ENCODE measurements at regions not wholly inside any gene's neighbourhood (a gene's known extent, or its start where the extent isn't known, plus 50 kb on each side); places are given as distances from the start of the nearest gene placed in this dataset.

DNA sequence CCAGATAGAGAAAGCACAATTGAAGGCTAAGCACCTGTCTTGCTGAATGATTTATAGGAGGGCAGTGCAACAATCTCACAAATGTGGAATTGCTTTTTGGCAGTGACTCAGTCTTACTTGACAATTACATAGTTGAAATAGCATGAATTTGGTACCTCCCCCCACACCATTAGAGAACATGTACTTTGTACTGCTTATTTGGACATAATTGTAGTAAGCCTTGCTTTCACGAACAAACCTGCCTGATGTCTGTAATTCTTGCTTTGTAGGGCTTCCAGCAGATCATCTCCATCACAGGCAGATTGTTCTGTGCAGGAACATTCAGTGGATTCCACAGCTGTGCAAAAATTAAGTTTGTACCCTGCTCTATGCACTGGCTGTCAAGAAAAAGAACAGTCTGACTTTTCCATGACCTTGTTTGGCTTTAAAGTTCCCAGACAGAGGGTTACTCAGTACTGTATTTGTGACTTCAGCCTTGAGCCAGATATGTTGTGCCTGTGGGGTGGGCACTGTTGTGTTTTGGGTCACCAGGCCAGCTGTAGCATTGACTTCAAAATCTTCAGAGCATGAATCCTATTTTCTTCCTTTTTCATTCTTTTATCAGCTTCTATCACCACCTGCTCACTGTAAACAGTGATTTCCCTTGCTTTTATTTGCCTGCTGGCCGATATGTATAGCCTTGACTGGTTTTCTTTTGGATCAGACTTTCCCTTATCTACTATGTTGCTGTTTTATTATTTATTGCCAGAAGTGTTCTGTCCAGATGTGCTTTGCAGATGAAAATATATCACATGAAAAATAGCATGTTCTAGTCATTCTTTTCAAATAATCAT, 941.0 kb upstream of the CHORDC1 start:
- H3K4me3 ChIP-seq (ENCODE audit: low read depth, low read length): no peak overlapping the region
- no peak overlapping the region for H3K27ac ChIP-seq (ENCODE audit: low read depth, low read length)
- H3K9ac ChIP-seq (ENCODE audit: low read length): no peak overlapping the region
- H3K9me3 ChIP-seq (ENCODE audit: control insufficient read depth, insufficient read depth, low read depth, low read length): no peaks in the 10 kb centered on the region
- H3K4me1 ChIP-seq (ENCODE audit: control insufficient read depth, insufficient read depth, low read length): no peaks in the 10 kb centered on the region
- no peaks in the 10 kb centered on the region for H3K27me3 ChIP-seq (ENCODE audit: control insufficient read depth, insufficient read depth, low read length)
- H3K36me3 ChIP-seq (ENCODE audit: control insufficient read depth, insufficient read depth, low read length): no peaks in the 10 kb centered on the region

DNA sequence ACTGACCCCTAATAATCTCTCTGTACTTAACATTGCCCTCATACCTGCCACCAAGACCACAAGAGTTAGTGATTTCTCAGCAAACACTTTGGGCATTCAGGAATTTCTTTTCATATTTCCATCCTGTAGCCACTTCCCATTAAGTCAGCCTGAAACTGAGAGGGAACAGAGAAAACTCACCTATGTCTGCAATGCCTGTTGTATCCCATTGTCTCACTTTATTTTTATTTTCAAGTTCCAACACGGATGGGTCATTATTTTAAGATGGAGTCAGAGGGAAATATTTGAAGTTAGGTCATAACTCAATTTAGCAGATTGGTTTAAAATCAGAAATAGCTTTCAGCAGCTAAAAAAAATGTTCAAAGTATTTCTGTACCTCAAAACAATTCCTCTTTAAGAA, 937.8 kb upstream of the CHORDC1 start:
- Histone ChIP-seq H3K27me3 (ENCODE audit: control insufficient read depth, insufficient read depth, low read length) (no peaks in the 10 kb centered on the region), H3K9me3 (ENCODE audit: control insufficient read depth, insufficient read depth, low read depth, low read length) (no peaks in the 10 kb centered on the region), H3K27ac (ENCODE audit: low read depth, low read length) (no peak overlapping the region), H3K9ac (ENCODE audit: low read length) (no peak overlapping the region), H3K4me3 (ENCODE audit: low read depth, low read length) (no peak overlapping the region), H3K36me3 (ENCODE audit: control insufficient read depth, insufficient read depth, low read length) (no peaks in the 10 kb centered on the region), H3K4me1 (ENCODE audit: control insufficient read depth, insufficient read depth, low read length) (no peaks in the 10 kb centered on the region)

GRCh38 chr11:91158891-91159537, 936.2 kb upstream of the CHORDC1 start:
- Histone ChIP-seq H3K4me1 (ENCODE audit: control insufficient read depth, insufficient read depth, low read length) (no peaks in the 10 kb centered on the region), H3K4me3 (ENCODE audit: low read depth, low read length) (no peak overlapping the region), H3K27me3 (ENCODE audit: control insufficient read depth, insufficient read depth, low read length) (no peaks in the 10 kb centered on the region), H3K9ac (ENCODE audit: low read length) (no peak overlapping the region), H3K27ac (ENCODE audit: low read depth, low read length) (no peak overlapping the region), H3K36me3 (ENCODE audit: control insufficient read depth, insufficient read depth, low read length) (no peaks in the 10 kb centered on the region), H3K9me3 (ENCODE audit: control insufficient read depth, insufficient read depth, low read depth, low read length) (no peaks in the 10 kb centered on the region)

DNA sequence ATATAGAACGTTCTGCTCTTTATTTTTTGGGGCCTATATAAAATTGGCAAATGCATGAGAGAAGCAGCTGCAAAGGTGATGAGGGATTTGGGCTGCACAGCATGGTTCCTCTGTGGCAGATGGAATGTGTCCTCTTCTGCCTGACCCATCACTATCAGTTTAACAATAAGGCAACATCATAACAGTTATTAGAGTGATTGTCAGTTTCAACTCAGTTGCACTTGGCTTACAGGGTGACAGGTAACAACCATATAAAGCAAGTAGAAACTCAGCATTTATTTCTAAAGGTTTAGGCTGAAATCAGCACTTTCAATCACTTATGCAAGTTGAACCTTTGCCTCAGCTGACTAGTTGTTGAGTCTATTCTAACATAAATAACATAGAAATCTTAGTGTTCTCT, 935.4 kb upstream of the CHORDC1 start:
- Histone ChIP-seq H3K27me3 (ENCODE audit: control insufficient read depth, insufficient read depth, low read length) (no peaks in the 10 kb centered on the region), H3K9ac (ENCODE audit: low read length) (no peak overlapping the region), H3K9me3 (ENCODE audit: control insufficient read depth, insufficient read depth, low read depth, low read length) (0 out of 2 replicates have a peak, but pooled peaks cover 2% of the 10 kb centered on the region), H3K27ac (ENCODE audit: low read depth, low read length) (no peak overlapping the region), H3K4me3 (ENCODE audit: low read depth, low read length) (no peak overlapping the region), H3K4me1 (ENCODE audit: control insufficient read depth, insufficient read depth, low read length) (no peaks in the 10 kb centered on the region), H3K36me3 (ENCODE audit: control insufficient read depth, insufficient read depth, low read length) (no peaks in the 10 kb centered on the region)

GRCh38 chr11:91156041-91156440, 933.2 kb upstream of the CHORDC1 start:
- H3K27ac ChIP-seq (ENCODE audit: low read depth, low read length): no peak overlapping the region
- peaks cover 13% of the 10 kb centered on the region for H3K9me3 ChIP-seq (ENCODE audit: control insufficient read depth, insufficient read depth, low read depth, low read length)
- no peaks in the 10 kb centered on the region for H3K27me3 ChIP-seq (ENCODE audit: control insufficient read depth, insufficient read depth, low read length)
- no peak overlapping the region for H3K4me3 ChIP-seq (ENCODE audit: low read depth, low read length)
- H3K4me1 ChIP-seq (ENCODE audit: control insufficient read depth, insufficient read depth, low read length): no peaks in the 10 kb centered on the region
- no peak overlapping the region for H3K9ac ChIP-seq (ENCODE audit: low read length)
- no peaks in the 10 kb centered on the region for H3K36me3 ChIP-seq (ENCODE audit: control insufficient read depth, insufficient read depth, low read length)

DNA sequence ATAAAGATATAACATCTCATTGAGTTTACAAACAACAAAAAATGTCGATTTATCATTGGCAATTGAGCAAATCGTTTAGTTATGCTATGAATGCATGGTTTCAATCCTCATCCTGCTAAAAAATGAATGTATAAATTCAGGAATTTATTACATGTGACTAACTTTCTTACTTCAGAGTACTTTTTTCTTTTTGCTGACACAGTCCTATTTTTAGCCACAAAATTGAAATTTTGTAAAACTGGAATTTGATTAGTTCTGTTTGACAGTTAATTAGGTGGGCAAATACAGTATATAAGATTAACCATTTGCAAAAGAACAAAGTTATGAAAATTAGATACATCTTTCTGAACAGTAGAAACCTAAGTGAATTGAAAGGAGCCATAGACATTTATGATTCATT, 925.0 kb upstream of the CHORDC1 start:
- no peaks in the 10 kb centered on the region for H3K4me1 ChIP-seq (ENCODE audit: control insufficient read depth, insufficient read depth, low read length)
- H3K27ac ChIP-seq (ENCODE audit: low read depth, low read length): no peak overlapping the region
- H3K4me3 ChIP-seq (ENCODE audit: low read depth, low read length): no peak overlapping the region
- H3K27me3 ChIP-seq (ENCODE audit: control insufficient read depth, insufficient read depth, low read length): no peaks in the 10 kb centered on the region
- H3K36me3 ChIP-seq (ENCODE audit: control insufficient read depth, insufficient read depth, low read length): no peaks in the 10 kb centered on the region
- H3K9ac ChIP-seq (ENCODE audit: low read length): no peak overlapping the region
- peaks cover 10% of the 10 kb centered on the region for H3K9me3 ChIP-seq (ENCODE audit: control insufficient read depth, insufficient read depth, low read depth, low read length)

GRCh38 chr11:91141655-91142054, 918.8 kb upstream of the CHORDC1 start:
- no peaks in the 10 kb centered on the region for H3K4me1 ChIP-seq (ENCODE audit: control insufficient read depth, insufficient read depth, low read length)
- H3K36me3 ChIP-seq (ENCODE audit: control insufficient read depth, insufficient read depth, low read length): no peaks in the 10 kb centered on the region
- no peak overlapping the region for H3K27ac ChIP-seq (ENCODE audit: low read depth, low read length)
- no peak overlapping the region for H3K9ac ChIP-seq (ENCODE audit: low read length)
- H3K9me3 ChIP-seq (ENCODE audit: control insufficient read depth, insufficient read depth, low read depth, low read length): no peaks in the 10 kb centered on the region
- H3K4me3 ChIP-seq (ENCODE audit: low read depth, low read length): no peak overlapping the region
- H3K27me3 ChIP-seq (ENCODE audit: control insufficient read depth, insufficient read depth, low read length): no peaks in the 10 kb centered on the region

GRCh38 chr11:91136631-91137030, 913.8 kb upstream of the CHORDC1 start:
- Histone ChIP-seq H3K27me3 (ENCODE audit: control insufficient read depth, insufficient read depth, low read length) (no peaks in the 10 kb centered on the region), H3K36me3 (ENCODE audit: control insufficient read depth, insufficient read depth, low read length) (no peaks in the 10 kb centered on the region), H3K27ac (ENCODE audit: low read depth, low read length) (no peak overlapping the region), H3K4me3 (ENCODE audit: low read depth, low read length) (no peak overlapping the region), H3K4me1 (ENCODE audit: control insufficient read depth, insufficient read depth, low read length) (no peaks in the 10 kb centered on the region), H3K9ac (ENCODE audit: low read length) (no peak overlapping the region), H3K9me3 (ENCODE audit: control insufficient read depth, insufficient read depth, low read depth, low read length) (no peaks in the 10 kb centered on the region)

- Histone ChIP-seq H3K36me3 (ENCODE audit: control insufficient read depth, insufficient read depth, low read length) (no peaks in the 10 kb centered on the region), H3K27me3 (ENCODE audit: control insufficient read depth, insufficient read depth, low read length) (no peaks in the 10 kb centered on the region), H3K9ac (ENCODE audit: low read length) (no peak overlapping the region), H3K4me3 (ENCODE audit: low read depth, low read length) (no peak overlapping the region), H3K27ac (ENCODE audit: low read depth, low read length) (no peak overlapping the region), H3K4me1 (ENCODE audit: control insufficient read depth, insufficient read depth, low read length) (no peaks in the 10 kb centered on the region), H3K9me3 (ENCODE audit: control insufficient read depth, insufficient read depth, low read depth, low read length) (no peaks in the 10 kb centered on the region)
Measured at GRCh38 chr11:91133361-91133760, 910.5 kb upstream of the CHORDC1 start.

DNA sequence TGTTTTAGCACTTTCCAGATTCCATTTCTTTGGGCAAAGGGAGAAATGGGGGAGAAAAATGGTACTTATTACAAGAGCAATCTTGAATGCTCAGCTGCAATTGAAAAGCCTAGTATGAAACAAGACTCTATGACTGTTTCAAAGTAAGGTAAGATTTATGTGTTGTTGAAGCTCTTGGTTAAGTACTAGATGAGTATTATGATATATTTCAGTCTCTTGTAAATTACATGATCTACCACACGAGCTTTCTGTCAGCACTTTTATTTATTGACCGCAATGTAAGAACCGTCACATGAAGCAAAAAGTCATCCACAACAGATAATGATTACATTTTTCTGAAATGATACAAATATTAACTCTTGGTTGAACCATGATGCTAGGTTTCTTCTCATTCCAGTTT, 906.7 kb upstream of the CHORDC1 start:
- no peaks in the 10 kb centered on the region for H3K36me3 ChIP-seq (ENCODE audit: control insufficient read depth, insufficient read depth, low read length)
- H3K27ac ChIP-seq (ENCODE audit: low read depth, low read length): no peak overlapping the region

GRCh38 chr11:91124363-91124762, 901.5 kb upstream of the CHORDC1 start:
- H3K9me3 ChIP-seq (ENCODE audit: control insufficient read depth, insufficient read depth, low read depth, low read length): no peaks in the 10 kb centered on the region
- H3K9ac ChIP-seq (ENCODE audit: low read length): no peak overlapping the region
- H3K27me3 ChIP-seq (ENCODE audit: control insufficient read depth, insufficient read depth, low read length): no peaks in the 10 kb centered on the region
- no peaks in the 10 kb centered on the region for H3K36me3 ChIP-seq (ENCODE audit: control insufficient read depth, insufficient read depth, low read length)
- no peak overlapping the region for H3K27ac ChIP-seq (ENCODE audit: low read depth, low read length)
- no peak overlapping the region for H3K4me3 ChIP-seq (ENCODE audit: low read depth, low read length)
- H3K4me1 ChIP-seq (ENCODE audit: control insufficient read depth, insufficient read depth, low read length): no peaks in the 10 kb centered on the region

More for the DNA sequence above, 906.7 kb upstream of the CHORDC1 start:
- no peak overlapping the region for H3K4me3 ChIP-seq (ENCODE audit: low read depth, low read length)
- no peaks in the 10 kb centered on the region for H3K9me3 ChIP-seq (ENCODE audit: control insufficient read depth, insufficient read depth, low read depth, low read length)
- H3K9ac ChIP-seq (ENCODE audit: low read length): no peak overlapping the region
- no peaks in the 10 kb centered on the region for H3K4me1 ChIP-seq (ENCODE audit: control insufficient read depth, insufficient read depth, low read length)
- no peaks in the 10 kb centered on the region for H3K27me3 ChIP-seq (ENCODE audit: control insufficient read depth, insufficient read depth, low read length)
